HG03439 (cell line): ENCODE measurements at regions not wholly inside any gene's neighbourhood (a gene's known extent, or its start where the extent isn't known, plus 50 kb on each side); places are given as distances from the start of the nearest gene placed in this dataset.

Experiments used
- ATAC-seq: cut with Tn5 transposase; IDR thresholded peaks from one replicate; pipeline ENCODE4 v1.9.1; 2021; ENCODE audit warnings: mild to moderate bottlenecking, moderate library complexity; ENCODE audit not compliant: unreplicated experiment

- no peak for ATAC-seq
These were observed 195.8 kb downstream of the RAP2A start for GRCh38 chr13:97629601-97630272.

GRCh38 chr13:97630725-97631124 is 196.8 kb downstream of the RAP2A start:
- ATAC-seq: no peak

GRCh38 chr13:97631158-97631557 is 197.2 kb downstream of the RAP2A start:
- no peak for ATAC-seq

GRCh38 chr13:97639236-97639635 is 205.3 kb downstream of the RAP2A start:
- no peak for ATAC-seq

GRCh38 chr13:97640268-97640667 is 206.3 kb downstream of the RAP2A start:
- ATAC-seq: no peak

- ATAC-seq: no peak
These were observed 214.4 kb downstream of the RAP2A start for GRCh38 chr13:97648171-97648880.

GRCh38 chr13:97648881-97649224 is 214.9 kb downstream of the RAP2A start:
- ATAC-seq: no peak

- ATAC-seq: no peak
These were observed 219.6 kb downstream of the RAP2A start for GRCh38 chr13:97653443-97654140.

- ATAC-seq: no peak
These were observed 220.3 kb downstream of the RAP2A start for GRCh38 chr13:97654236-97654635.

GRCh38 chr13:97658556-97658955 is 224.6 kb downstream of the RAP2A start:
- ATAC-seq: no peak

GRCh38 chr13:97659602-97660001 is 225.6 kb downstream of the RAP2A start:
- no peak for ATAC-seq

GRCh38 chr13:97660594-97661260 is 226.8 kb downstream of the RAP2A start:
- ATAC-seq: no peak

GRCh38 chr13:97686594-97686993 is 252.6 kb downstream of the RAP2A start:
- ATAC-seq: no peak

GRCh38 chr13:97692628-97693027 is 258.7 kb downstream of the RAP2A start:
- no peak for ATAC-seq

- ATAC-seq: no peak
These were observed 257.8 kb upstream of the IPO5 start for GRCh38 chr13:97695684-97696083.

GRCh38 chr13:97696921-97697320 is 256.6 kb upstream of the IPO5 start:
- no peak for ATAC-seq

- ATAC-seq: no peak
These were observed 253.1 kb upstream of the IPO5 start for GRCh38 chr13:97700306-97700848.

GRCh38 chr13:97702614-97703013 is 250.9 kb upstream of the IPO5 start:
- ATAC-seq: no peak

- no peak for ATAC-seq
These were observed 242.7 kb upstream of the IPO5 start for GRCh38 chr13:97710797-97711196.

GRCh38 chr13:97712770-97713169 is 240.7 kb upstream of the IPO5 start:
- no peak for ATAC-seq

GRCh38 chr13:97715763-97716162 is 237.7 kb upstream of the IPO5 start:
- no peak for ATAC-seq
